ENCODE measurements at regions not wholly inside any gene's neighbourhood (a gene's known extent, or its start where the extent isn't known, plus 50 kb on each side); places are given as distances from the start of the nearest gene placed in this dataset.

GRCh38 chr9:84598921-84599636 lies 70.5 kb upstream of the NTRK2 start:
- TF ChIP-seq POLR2A (IDR thresholded peaks at IDR 0.05) (no peak), CTCF (IDR thresholded peaks at IDR 0.05) (no peak)

Data from vagina (tissue), 2 donors.